ENCODE measurements at regions not wholly inside any gene's neighbourhood (a gene's known extent, or its start where the extent isn't known, plus 50 kb on each side); places are given as distances from the start of the nearest gene placed in this dataset.

DNA sequence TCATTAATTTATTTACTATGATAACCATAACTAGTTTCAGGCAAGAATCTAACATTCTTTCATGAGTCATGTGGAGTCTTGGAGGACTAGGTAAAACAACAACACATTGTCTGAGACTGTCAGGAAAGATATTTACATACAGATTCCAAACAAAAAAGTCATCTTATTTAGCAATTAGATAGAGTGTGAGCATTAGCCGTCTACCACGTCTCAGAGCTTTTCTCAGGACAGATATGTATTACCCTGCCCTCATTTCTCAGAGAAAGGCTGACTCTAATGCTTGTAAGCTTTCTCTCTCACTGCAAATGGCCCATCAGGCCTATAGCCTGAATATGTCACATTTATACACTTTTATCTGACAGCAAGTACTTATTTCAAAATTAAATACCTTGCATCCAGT lies 312.1 kb upstream of the PCDH20 start:
- no peak overlapping the region for H3K4me3 ChIP-seq (ENCODE audit: low read length)
- no peaks in the 10 kb centered on the region for H3K9me3 ChIP-seq (ENCODE audit: insufficient read depth, low read depth, low read length)
- H3K27ac ChIP-seq (ENCODE audit: low read length), result no peak overlapping the region
- H3K9ac ChIP-seq (ENCODE audit: low read depth, low read length), result no peak overlapping the region
- no peaks in the 10 kb centered on the region for H3K36me3 ChIP-seq (ENCODE audit: insufficient read depth, low read depth, low read length)
- H3K4me1 ChIP-seq (ENCODE audit: insufficient read depth, low read length), result no peaks in the 10 kb centered on the region
- no peaks in the 10 kb centered on the region for H3K27me3 ChIP-seq (ENCODE audit: insufficient read depth, low read length)

DNA sequence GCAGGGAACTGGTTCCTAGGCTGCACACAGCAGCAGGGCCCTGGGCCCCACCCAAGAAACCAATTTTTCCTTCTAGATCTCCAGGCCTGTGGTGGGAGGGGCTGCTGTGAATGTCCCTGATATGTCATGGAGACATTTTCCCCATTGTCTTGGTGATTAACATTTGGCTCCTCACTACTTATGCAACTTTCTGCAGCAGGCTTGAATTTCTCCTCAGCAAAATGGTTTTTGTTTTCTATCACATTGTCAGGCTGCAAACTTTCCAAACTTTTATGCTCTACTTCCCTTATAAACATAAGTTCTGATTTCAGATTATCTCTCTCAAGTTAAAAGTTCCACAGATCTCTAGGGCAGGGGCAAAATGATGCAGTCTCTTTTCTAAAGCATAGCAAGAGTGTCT lies 310.2 kb upstream of the PCDH20 start:
- Histone ChIP-seq H3K9me3 (ENCODE audit: insufficient read depth, low read depth, low read length) (no peaks in the 10 kb centered on the region), H3K4me1 (ENCODE audit: insufficient read depth, low read length) (no peaks in the 10 kb centered on the region), H3K9ac (ENCODE audit: low read depth, low read length) (no peak overlapping the region), H3K36me3 (ENCODE audit: insufficient read depth, low read depth, low read length) (no peaks in the 10 kb centered on the region), H3K27me3 (ENCODE audit: insufficient read depth, low read length) (no peaks in the 10 kb centered on the region), H3K4me3 (ENCODE audit: low read length) (no peak overlapping the region), H3K27ac (ENCODE audit: low read length) (no peak overlapping the region)

DNA sequence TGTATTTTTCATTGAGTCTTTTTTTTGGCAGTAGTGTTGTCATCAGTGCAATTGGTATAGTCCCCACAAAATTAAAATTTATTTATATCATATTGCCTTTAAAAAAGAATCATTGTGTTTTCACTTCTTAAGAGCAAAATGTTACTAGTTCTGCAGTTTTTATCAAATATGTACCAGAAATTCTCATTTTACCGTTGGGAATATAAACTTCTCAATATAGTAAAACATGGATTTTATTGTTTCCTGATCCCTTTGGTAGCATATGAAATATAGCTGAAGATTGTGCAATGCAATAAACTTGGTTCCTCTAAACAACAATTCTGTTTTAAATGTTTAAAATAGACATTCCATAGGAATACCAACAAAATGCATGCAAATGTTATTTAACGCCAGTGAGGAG lies 306.5 kb upstream of the PCDH20 start:
- H3K9me3 ChIP-seq (ENCODE audit: insufficient read depth, low read depth, low read length), result no peaks in the 10 kb centered on the region
- H3K27me3 ChIP-seq (ENCODE audit: insufficient read depth, low read length), result no peaks in the 10 kb centered on the region
- no peak overlapping the region for H3K27ac ChIP-seq (ENCODE audit: low read length)
- H3K9ac ChIP-seq (ENCODE audit: low read depth, low read length), result no peak overlapping the region
- H3K36me3 ChIP-seq (ENCODE audit: insufficient read depth, low read depth, low read length), result no peaks in the 10 kb centered on the region
- H3K4me3 ChIP-seq (ENCODE audit: low read length), result no peak overlapping the region
- H3K4me1 ChIP-seq (ENCODE audit: insufficient read depth, low read length), result no peaks in the 10 kb centered on the region

DNA sequence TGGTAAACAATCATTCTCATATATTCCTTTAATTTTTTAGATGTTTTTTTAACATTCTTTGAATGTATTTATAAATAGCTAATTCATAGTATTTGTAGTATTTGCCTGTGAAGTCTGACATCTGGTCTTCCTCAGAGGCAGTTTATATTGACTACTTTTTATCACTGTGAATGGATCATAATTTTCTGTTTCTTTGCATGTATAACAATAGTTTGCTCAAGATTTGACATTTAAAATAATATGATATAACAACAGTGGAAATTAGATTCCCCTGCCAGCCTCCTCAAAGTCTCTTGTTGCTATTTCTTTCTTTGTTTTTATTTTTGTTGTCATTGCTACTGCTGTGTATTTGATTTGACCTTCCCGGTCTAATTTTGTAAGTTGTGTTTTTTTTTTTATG lies 297.0 kb upstream of the PCDH20 start:
- no peaks in the 10 kb centered on the region for H3K9me3 ChIP-seq (ENCODE audit: insufficient read depth, low read depth, low read length)
- H3K27ac ChIP-seq (ENCODE audit: low read length), result no peak overlapping the region
- no peak overlapping the region for H3K4me3 ChIP-seq (ENCODE audit: low read length)
- H3K36me3 ChIP-seq (ENCODE audit: insufficient read depth, low read depth, low read length), result no peaks in the 10 kb centered on the region
- H3K4me1 ChIP-seq (ENCODE audit: insufficient read depth, low read length), result no peaks in the 10 kb centered on the region
- H3K27me3 ChIP-seq (ENCODE audit: insufficient read depth, low read length), result no peaks in the 10 kb centered on the region
- no peak overlapping the region for H3K9ac ChIP-seq (ENCODE audit: low read depth, low read length)

DNA sequence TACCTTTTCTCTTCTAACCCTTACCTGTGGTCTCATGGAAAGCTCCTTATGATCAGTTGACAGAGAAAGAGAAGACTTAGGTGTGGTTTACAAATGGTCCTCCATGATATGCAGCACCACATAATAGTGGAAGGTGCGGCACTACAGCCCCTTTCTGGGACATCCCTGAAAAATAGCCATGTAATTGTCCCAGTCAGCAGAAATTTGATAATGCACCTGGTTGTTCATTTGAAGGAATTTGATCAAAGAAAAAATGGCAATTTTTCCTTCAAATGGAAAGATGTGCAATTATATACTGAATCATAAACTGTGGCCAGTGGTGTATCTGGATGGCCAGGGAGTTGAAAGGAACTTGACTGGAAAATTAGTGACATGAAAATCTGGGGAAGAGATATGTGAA lies 293.6 kb upstream of the PCDH20 start:
- Histone ChIP-seq H3K27me3 (ENCODE audit: insufficient read depth, low read length) (no peaks in the 10 kb centered on the region), H3K4me1 (ENCODE audit: insufficient read depth, low read length) (no peaks in the 10 kb centered on the region), H3K36me3 (ENCODE audit: insufficient read depth, low read depth, low read length) (no peaks in the 10 kb centered on the region), H3K9ac (ENCODE audit: low read depth, low read length) (no peak overlapping the region), H3K27ac (ENCODE audit: low read length) (no peak overlapping the region), H3K4me3 (ENCODE audit: low read length) (no peak overlapping the region), H3K9me3 (ENCODE audit: insufficient read depth, low read depth, low read length) (peaks cover 9% of the 10 kb centered on the region)

DNA sequence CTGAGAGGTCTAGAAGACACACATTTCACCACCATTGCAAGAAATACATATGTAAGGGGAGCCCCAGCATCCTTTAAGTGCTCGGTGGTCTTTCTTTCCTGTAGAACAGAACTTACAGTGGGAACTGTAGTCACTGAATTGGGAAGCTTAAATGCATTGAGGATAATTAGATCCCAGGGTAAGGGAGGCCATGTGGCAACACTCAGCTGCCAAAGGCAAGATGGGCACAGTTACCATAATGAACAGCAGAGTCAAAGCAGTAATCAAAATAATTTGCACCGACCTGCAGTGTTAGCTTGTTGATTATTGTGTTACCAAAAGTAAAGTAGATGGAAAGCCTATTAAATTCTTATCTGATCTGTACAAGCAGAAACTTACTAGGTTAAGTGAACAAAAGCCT lies 291.2 kb upstream of the PCDH20 start:
- Histone ChIP-seq H3K36me3 (ENCODE audit: insufficient read depth, low read depth, low read length) (no peaks in the 10 kb centered on the region), H3K4me3 (ENCODE audit: low read length) (no peak overlapping the region), H3K9ac (ENCODE audit: low read depth, low read length) (no peak overlapping the region), H3K9me3 (ENCODE audit: insufficient read depth, low read depth, low read length) (peaks cover 24% of the 10 kb centered on the region), H3K27ac (ENCODE audit: low read length) (no peak overlapping the region), H3K4me1 (ENCODE audit: insufficient read depth, low read length) (no peaks in the 10 kb centered on the region), H3K27me3 (ENCODE audit: insufficient read depth, low read length) (no peaks in the 10 kb centered on the region)

DNA sequence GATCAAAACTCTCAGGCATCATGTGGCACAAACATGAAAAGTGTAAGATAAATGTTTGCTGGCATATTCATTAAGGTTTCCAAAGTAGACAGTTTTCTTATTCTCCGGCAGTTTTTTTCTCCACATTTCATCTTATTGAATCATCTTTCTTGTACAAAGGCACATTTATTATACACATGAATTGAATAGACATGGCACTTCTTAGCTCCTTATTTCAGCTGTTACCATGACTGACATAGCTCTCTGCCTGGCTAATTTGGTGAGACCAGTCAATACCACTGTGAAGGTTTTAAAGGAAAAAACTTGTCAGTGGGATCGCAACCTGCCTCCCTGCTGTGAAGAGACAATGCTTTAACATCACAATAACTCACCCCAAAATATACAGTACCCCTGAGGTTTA lies 285.0 kb upstream of the PCDH20 start:
- no peak overlapping the region for H3K4me3 ChIP-seq (ENCODE audit: low read length)
- H3K9me3 ChIP-seq (ENCODE audit: insufficient read depth, low read depth, low read length), result peaks cover 24% of the 10 kb centered on the region
- no peak overlapping the region for H3K9ac ChIP-seq (ENCODE audit: low read depth, low read length)
- H3K27me3 ChIP-seq (ENCODE audit: insufficient read depth, low read length), result no peaks in the 10 kb centered on the region
- no peaks in the 10 kb centered on the region for H3K36me3 ChIP-seq (ENCODE audit: insufficient read depth, low read depth, low read length)
- H3K27ac ChIP-seq (ENCODE audit: low read length), result no peak overlapping the region
- H3K4me1 ChIP-seq (ENCODE audit: insufficient read depth, low read length), result no peaks in the 10 kb centered on the region

DNA sequence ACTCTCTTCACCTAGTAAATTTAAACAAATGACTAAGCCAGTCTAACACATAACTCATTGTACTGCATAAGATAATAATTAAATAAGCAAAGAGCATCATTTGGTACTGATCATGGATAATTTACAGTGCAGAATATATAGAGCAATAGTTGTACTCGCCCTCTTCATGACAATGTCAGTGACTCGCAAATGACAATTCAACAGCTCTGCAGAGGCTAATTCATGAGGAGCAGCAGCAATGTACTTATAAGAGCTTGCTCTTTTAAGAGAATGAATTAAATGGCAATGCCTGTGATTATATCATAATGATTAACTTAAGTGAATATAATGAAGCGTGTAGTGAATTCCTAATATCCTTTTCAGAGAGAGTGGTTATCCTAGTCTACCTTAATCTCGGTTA lies 284.5 kb upstream of the PCDH20 start:
- Histone ChIP-seq H3K27me3 (ENCODE audit: insufficient read depth, low read length) (no peaks in the 10 kb centered on the region), H3K36me3 (ENCODE audit: insufficient read depth, low read depth, low read length) (no peaks in the 10 kb centered on the region), H3K27ac (ENCODE audit: low read length) (no peak overlapping the region), H3K9me3 (ENCODE audit: insufficient read depth, low read depth, low read length) (peaks cover 24% of the 10 kb centered on the region), H3K4me3 (ENCODE audit: low read length) (no peak overlapping the region), H3K4me1 (ENCODE audit: insufficient read depth, low read length) (no peaks in the 10 kb centered on the region), H3K9ac (ENCODE audit: low read depth, low read length) (no peak overlapping the region)

DNA sequence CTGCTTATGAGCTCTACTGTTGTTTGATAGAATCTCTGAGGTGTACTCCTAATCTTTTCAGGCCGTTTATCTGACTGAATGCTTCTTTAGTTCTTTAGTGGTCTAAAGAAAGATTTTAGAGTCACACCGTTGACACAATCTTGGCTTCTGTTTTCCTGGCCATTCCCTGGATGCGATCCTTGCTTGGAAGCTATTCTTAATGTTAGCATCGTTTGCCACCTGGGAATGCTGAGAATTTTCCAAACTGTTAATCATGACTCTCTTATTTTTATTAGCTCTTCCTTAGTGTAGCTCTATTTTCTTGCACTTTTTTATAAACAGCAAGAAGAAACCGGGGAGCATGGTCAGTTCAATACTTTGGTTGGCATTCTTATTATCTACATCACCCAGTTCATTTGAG lies 281.0 kb upstream of the PCDH20 start:
- Histone ChIP-seq H3K9ac (ENCODE audit: low read depth, low read length) (no peak overlapping the region), H3K9me3 (ENCODE audit: insufficient read depth, low read depth, low read length) (no peaks in the 10 kb centered on the region), H3K27me3 (ENCODE audit: insufficient read depth, low read length) (no peaks in the 10 kb centered on the region), H3K27ac (ENCODE audit: low read length) (no peak overlapping the region), H3K4me3 (ENCODE audit: low read length) (no peak overlapping the region), H3K4me1 (ENCODE audit: insufficient read depth, low read length) (no peaks in the 10 kb centered on the region), H3K36me3 (ENCODE audit: insufficient read depth, low read depth, low read length) (no peaks in the 10 kb centered on the region)

DNA sequence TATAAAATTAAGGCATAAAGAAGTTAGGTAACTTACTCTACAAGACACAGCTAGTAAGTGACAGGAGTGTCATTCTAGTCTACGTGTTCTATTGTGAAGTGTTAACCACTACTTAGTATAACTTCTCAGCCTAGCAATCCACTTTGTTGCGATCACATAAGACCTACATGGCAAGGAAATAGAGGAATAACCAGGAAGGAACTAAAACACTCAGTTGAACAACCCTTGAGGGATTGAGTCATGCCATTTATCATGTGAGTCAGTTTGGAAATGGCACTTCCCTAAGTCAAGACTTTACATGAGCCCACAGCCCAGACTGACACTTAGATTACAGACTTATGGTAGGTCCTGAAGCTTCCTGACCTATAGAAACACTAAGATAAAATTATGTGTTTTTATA lies 279.5 kb upstream of the PCDH20 start:
- no peaks in the 10 kb centered on the region for H3K9me3 ChIP-seq (ENCODE audit: insufficient read depth, low read depth, low read length)
- H3K9ac ChIP-seq (ENCODE audit: low read depth, low read length), result no peak overlapping the region
- H3K36me3 ChIP-seq (ENCODE audit: insufficient read depth, low read depth, low read length), result no peaks in the 10 kb centered on the region
- H3K4me3 ChIP-seq (ENCODE audit: low read length), result no peak overlapping the region
- H3K27ac ChIP-seq (ENCODE audit: low read length), result no peak overlapping the region
- H3K27me3 ChIP-seq (ENCODE audit: insufficient read depth, low read length), result no peaks in the 10 kb centered on the region
- no peaks in the 10 kb centered on the region for H3K4me1 ChIP-seq (ENCODE audit: insufficient read depth, low read length)

DNA sequence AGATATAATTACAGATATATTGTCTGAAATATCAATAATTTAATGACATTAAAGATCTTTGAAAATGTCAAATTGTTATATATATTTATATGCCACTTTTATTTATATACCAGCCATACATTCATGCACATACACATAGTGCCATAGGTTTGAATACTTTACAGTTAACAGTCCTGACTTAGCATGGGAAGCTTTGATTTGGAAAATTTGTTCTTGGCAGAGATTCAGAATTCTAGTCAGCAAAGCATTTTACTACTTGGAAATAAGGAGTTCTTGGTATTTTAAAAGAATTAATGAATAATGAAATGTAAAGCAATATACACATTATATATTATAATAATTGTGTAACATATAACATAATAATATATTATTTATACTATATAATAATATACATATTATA lies 277.0 kb upstream of the PCDH20 start:
- H3K27ac ChIP-seq (ENCODE audit: low read length), result no peak overlapping the region
- H3K4me1 ChIP-seq (ENCODE audit: insufficient read depth, low read length), result no peaks in the 10 kb centered on the region
- H3K9me3 ChIP-seq (ENCODE audit: insufficient read depth, low read depth, low read length), result no peaks in the 10 kb centered on the region
- no peaks in the 10 kb centered on the region for H3K36me3 ChIP-seq (ENCODE audit: insufficient read depth, low read depth, low read length)
- no peak overlapping the region for H3K9ac ChIP-seq (ENCODE audit: low read depth, low read length)
- no peak overlapping the region for H3K4me3 ChIP-seq (ENCODE audit: low read length)
- no peaks in the 10 kb centered on the region for H3K27me3 ChIP-seq (ENCODE audit: insufficient read depth, low read length)

DNA sequence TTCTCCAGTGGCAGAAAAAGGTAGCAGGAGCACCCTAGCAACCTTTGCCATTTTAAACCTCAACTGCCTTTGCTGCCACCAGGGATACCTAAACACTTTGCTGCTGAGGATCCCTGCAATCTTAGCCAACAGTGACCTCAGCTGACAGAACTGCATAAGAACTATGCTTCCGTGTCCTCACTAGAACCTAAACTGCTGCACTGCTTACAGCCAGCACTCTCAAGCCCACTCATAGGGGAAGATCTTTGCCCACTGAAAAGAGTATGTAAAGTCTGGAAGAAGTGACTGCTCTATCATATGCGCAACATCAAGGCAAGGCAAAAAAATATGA lies 270.0 kb upstream of the PCDH20 start:
- Histone ChIP-seq H3K36me3 (ENCODE audit: insufficient read depth, low read depth, low read length) (no peaks in the 10 kb centered on the region), H3K4me3 (ENCODE audit: low read length) (no peak overlapping the region), H3K27ac (ENCODE audit: low read length) (no peak overlapping the region), H3K27me3 (ENCODE audit: insufficient read depth, low read length) (no peaks in the 10 kb centered on the region), H3K9me3 (ENCODE audit: insufficient read depth, low read depth, low read length) (0 out of 2 replicates have a peak, but pooled peaks cover 3% of the 10 kb centered on the region), H3K9ac (ENCODE audit: low read depth, low read length) (no peak overlapping the region), H3K4me1 (ENCODE audit: insufficient read depth, low read length) (no peaks in the 10 kb centered on the region)
